DMS53 (cell line): ENCODE measurements at regions not wholly inside any gene's neighbourhood (a gene's known extent, or its start where the extent isn't known, plus 50 kb on each side); places are given as distances from the start of the nearest gene placed in this dataset.
A peak's percentile ranks its signal among the peaks of the same experiment; 100 is the strongest.
"Not testable (repeated sequence)": the region's sequence is repeated elsewhere in the genome, so short reads cannot be mapped to it uniquely, and the experiment has no call there.

Experiments used
- DNase-seq: peaks from one replicate; lab custom pipeline; 2025; lab: John Stamatoyannopoulos, UW

GRCh38 chr4:26044983-26045382 lies 131.0 kb downstream of the SMIM20 start:
- no peak for DNase-seq

GRCh38 chr4:26047795-26048194 lies 133.8 kb downstream of the SMIM20 start:
- DNase-seq = no peak

GRCh38 chr4:26048378-26048882 lies 134.4 kb downstream of the SMIM20 start:
- DNase-seq = no peak

- DNase-seq = no peak
Measured at GRCh38 chr4:26048950-26049349, 134.9 kb downstream of the SMIM20 start.

- no peak for DNase-seq
Measured at GRCh38 chr4:26049447-26049846, 135.4 kb downstream of the SMIM20 start.

- no peak for DNase-seq
Measured at GRCh38 chr4:26050212-26050643, 136.2 kb downstream of the SMIM20 start.

- DNase-seq = no peak
Measured at GRCh38 chr4:26050671-26051070, 136.7 kb downstream of the SMIM20 start.

GRCh38 chr4:26051240-26051639 lies 137.2 kb downstream of the SMIM20 start:
- DNase-seq = no peak

- DNase-seq = no peak
Measured at GRCh38 chr4:26052663-26053541, 138.9 kb downstream of the SMIM20 start.

GRCh38 chr4:26053761-26054160 lies 139.7 kb downstream of the SMIM20 start:
- no peak for DNase-seq

- DNase-seq = peak; percentile 22
Measured at GRCh38 chr4:26055855-26056254, 141.8 kb downstream of the SMIM20 start.

GRCh38 chr4:26056406-26056805 lies 142.4 kb downstream of the SMIM20 start:
- no peak for DNase-seq

- not testable (repeated sequence) for DNase-seq
Measured at GRCh38 chr4:26057839-26058238, 143.8 kb downstream of the SMIM20 start.

- DNase-seq = no peak
Measured at GRCh38 chr4:26058537-26058936, 144.5 kb downstream of the SMIM20 start.

- no peak for DNase-seq
Measured at GRCh38 chr4:26059391-26060154, 145.6 kb downstream of the SMIM20 start.

- no peak for DNase-seq
Measured at GRCh38 chr4:26060286-26060685, 146.3 kb downstream of the SMIM20 start.

GRCh38 chr4:26061248-26061986 lies 147.4 kb downstream of the SMIM20 start:
- peak; percentile 71 for DNase-seq

- no peak for DNase-seq
Measured at GRCh38 chr4:26062215-26062614, 148.2 kb downstream of the SMIM20 start.

- DNase-seq = not testable (repeated sequence)
Measured at GRCh38 chr4:26064009-26064408, 150.0 kb downstream of the SMIM20 start.

- DNase-seq = no peak
Measured at GRCh38 chr4:26065833-26066232, 151.8 kb downstream of the SMIM20 start.

GRCh38 chr4:26067035-26067434 lies 153.0 kb downstream of the SMIM20 start:
- peak; percentile 40 for DNase-seq

GRCh38 chr4:26069218-26069617 lies 155.2 kb downstream of the SMIM20 start:
- peak; percentile 51 for DNase-seq
